ENCODE measurements at regions not wholly inside any gene's neighbourhood (a gene's known extent, or its start where the extent isn't known, plus 50 kb on each side); places are given as distances from the start of the nearest gene placed in this dataset.

DNA sequence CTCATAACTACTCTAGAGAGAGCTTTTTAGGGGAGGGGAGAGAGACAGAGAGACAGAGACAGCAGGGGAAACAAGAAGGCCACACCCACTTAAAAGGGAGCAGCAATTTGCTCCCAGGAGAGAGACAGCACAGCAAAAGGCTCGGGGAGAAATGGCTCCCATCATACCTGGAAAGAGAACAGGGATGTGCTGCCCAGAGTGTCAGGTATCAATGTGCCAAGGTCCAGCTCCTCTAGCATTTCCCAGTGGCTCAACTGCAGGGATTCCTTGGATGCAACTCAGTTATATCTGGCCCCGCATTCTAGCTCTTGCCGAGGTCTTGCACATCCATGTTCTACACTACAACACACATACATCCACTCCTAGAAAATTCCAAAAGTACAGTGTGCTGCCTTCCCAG is 304.0 kb upstream of the CDYL start:
- TF ChIP-seq POLR2A (IDR thresholded peaks at IDR 0.05), result no peak
- no peak for TF ChIP-seq CTCF (IDR thresholded peaks at IDR 0.05)

Data from body of pancreas (tissue), 4 donors.